PC-3 (cell line): ENCODE measurements at regions not wholly inside any gene's neighbourhood (a gene's known extent, or its start where the extent isn't known, plus 50 kb on each side); places are given as distances from the start of the nearest gene placed in this dataset.

ENCODE experiments used
- EZH2phosphoT487 ChIP-seq: fragments of 300-600 bp; sonication (generic); IDR thresholded peaks from 2 replicates; pipeline ENCODE4 v1.6.1; 2018; ENCODE audit warnings: mild to moderate bottlenecking, antibody characterized with exemption, low read length, borderline replicate concordance
- TF ChIP-seq, protein P1 (sequence below): fragments of 300-600 bp; sonication (generic); conservative IDR thresholded peaks from 2 replicates; pipeline ENCODE4 v1.5.1; 2017; ENCODE audit warnings: antibody characterized with exemption, low read depth, mild to moderate bottlenecking, low read length

DNA sequence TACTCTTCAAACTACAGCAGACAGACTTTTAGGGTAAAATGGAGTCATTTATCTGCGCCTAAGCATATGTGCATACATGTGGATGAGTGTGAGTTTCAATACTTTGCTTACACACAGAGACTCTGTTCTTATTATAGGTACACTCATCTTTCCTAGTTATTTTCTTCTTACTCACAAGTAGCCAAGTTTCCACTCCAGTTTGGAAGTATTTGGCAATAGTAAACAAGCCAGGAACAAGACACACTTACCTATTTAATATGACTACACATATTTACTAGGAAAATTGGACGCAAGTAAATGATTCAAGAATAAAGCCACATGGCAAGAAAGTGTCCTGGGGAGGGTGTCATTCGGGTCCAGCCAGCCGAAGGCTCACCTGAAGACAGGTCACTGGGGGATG is 414.3 kb downstream of the FBXO15 start:
- TF ChIP-seq, protein P1, sequence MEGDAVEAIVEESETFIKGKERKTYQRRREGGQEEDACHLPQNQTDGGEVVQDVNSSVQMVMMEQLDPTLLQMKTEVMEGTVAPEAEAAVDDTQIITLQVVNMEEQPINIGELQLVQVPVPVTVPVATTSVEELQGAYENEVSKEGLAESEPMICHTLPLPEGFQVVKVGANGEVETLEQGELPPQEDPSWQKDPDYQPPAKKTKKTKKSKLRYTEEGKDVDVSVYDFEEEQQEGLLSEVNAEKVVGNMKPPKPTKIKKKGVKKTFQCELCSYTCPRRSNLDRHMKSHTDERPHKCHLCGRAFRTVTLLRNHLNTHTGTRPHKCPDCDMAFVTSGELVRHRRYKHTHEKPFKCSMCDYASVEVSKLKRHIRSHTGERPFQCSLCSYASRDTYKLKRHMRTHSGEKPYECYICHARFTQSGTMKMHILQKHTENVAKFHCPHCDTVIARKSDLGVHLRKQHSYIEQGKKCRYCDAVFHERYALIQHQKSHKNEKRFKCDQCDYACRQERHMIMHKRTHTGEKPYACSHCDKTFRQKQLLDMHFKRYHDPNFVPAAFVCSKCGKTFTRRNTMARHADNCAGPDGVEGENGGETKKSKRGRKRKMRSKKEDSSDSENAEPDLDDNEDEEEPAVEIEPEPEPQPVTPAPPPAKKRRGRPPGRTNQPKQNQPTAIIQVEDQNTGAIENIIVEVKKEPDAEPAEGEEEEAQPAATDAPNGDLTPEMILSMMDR, result no peak
- no peak for TF ChIP-seq EZH2phosphoT487
